Muscle of arm (tissue), 1 donor: ENCODE measurements at regions not wholly inside any gene's neighbourhood (a gene's known extent, or its start where the extent isn't known, plus 50 kb on each side); places are given as distances from the start of the nearest gene placed in this dataset.

Experiments
- DNase-seq: peaks from one replicate; pipeline ENCODE4 v3.0.0-alpha.2; 2013

DNA sequence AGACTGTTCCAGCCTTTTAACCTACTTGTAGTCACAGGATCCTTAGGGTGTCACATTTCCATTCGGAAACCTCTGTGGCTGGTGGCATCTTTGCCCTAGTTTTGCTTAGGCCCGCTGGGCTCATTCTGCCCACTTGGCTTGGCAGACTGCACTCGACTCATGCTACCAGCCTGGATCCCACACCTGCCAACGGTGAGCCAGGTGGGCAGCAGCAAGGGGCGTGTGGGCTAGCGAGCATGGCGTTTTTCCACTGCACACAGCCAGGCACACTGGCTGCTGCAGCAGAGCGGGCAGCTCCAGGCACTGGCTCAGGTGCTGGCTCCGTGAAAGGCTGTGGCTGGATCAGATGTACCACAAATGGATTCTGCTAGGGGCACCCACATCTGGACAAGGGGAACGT lies 838.2 kb downstream of the SLITRK6 start:
- DNase-seq, result no peak

DNA sequence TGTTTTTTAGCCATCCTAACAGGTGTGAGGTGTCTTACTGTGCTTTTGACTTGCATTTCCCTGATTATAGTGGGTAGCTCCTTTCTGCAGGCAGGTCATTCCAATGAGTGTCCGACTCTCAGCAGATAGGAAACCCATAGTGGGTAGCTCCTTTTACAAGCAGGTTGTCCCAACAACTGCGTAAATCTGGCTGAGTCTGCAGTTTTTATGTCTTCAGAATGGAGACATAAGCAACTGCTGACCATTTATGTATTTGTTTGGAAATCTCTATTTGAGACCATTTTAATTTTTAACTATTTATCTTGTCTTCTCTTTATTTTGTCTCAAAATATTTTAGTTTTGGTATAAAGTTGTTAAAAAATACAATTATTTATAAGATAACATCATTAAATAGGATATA lies 839.4 kb downstream of the SLITRK6 start:
- DNase-seq, result no peak

DNA sequence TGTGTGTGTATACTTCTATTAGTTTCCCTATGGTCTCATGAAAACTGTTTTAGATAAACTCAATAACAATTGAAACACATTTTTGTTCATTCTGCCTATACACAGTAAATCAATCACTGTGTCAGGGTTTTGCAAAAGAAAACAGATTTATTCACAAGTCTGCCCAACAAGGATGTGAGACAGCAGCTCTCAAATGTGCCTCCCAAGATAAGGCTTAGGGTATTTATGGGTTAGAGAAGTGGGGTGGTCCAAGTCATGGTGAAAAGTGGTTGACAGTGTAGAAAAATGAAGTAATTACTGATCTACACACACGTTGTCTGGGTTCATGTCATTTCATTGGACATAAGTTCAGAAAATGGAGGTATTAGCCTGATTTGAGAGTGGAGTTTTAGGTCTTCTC lies 844.6 kb downstream of the SLITRK6 start:
- no peak for DNase-seq

DNA sequence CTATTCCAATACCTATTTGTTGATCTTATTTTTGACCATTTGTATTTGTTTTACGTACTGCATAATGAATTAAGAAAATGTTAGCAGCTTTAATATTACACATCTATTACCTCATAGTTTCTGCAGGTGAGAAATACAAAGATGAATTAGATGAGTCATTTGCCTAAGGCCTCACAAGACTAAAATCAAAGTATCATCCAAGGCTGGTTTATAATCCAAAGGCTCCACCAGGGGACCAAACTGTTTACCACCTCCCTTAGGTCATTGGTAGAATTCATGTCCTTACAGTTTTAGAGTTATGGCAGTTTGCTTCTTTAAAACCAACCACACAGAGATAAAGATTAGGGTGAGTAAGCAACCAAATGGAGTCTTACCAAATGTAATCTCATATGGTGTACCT lies 848.1 kb downstream of the SLITRK6 start:
- no peak for DNase-seq

DNA sequence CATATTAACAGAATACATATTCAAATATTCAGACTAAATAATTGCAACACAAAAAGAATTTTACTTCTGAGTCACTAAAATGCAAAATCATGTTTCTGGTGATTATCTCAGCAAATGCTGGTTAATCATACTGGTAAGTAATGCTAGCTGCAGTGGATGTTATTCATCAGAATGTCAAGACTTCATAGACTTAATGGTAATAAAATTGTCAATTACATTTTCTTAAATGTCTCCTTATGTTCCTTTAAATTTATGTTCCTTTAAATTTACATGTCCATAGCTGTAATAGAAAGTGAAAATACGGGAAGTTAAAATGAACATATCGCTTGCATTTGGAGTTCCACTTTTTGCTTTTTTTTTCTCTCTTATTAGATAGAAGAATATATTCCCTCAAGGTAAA lies 853.0 kb downstream of the SLITRK6 start:
- no peak for DNase-seq

DNA sequence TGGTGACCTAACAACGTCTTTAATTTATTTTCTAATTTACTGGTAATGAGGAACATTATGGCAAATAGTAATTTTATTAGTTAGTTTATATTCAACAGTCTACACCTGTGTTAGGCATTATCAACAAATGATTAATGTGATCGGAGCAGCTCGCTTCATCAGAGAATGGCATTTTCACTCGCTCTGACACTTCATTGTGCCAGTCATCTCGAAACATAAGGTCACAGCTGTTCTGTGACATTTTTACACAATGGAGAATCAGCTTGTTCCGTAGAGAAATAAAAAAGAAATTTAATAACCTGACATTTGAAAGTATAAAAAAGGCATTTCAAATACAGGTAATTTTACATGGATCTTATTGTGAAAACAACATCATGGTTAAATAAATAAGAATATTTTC lies 858.4 kb downstream of the SLITRK6 start:
- no peak for DNase-seq

DNA sequence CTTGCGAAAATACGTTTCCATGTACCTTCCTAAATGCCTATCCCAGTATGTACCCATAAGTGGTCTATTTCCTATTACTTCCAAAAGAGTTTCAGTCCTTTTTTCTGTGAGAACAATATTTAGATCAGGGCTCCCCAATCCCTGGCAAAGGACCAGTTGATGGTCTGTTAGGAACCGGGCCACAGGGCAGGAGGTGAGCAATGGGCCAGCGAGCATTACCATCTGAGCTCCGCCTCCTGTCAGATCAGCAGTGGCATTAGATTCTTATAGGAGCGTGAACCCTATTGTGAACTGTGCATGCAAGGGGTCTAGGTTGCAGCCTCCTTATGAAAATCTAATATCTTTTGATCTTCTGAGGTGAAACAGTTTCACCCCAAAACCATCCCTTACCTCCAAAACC lies 859.1 kb downstream of the SLITRK6 start:
- no peak for DNase-seq

DNA sequence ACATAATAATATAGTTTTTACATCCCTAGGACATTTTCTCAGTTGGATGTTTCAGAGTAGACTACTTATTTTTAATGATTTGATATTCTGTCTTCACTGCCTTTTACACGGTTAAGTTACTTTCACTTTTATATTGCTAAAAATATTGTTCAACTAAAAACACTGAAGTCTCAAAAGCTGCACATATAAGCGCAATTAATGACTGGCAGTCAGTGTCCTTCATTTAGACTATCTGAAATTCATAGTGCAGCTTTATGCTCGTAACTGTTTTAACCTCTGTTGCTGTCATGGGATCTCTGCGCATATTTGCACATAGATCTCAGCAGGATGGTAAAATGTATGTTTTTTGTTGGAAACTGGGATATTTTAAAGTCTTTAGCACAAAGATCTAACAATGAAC lies 864.3 kb downstream of the SLITRK6 start:
- no peak for DNase-seq

DNA sequence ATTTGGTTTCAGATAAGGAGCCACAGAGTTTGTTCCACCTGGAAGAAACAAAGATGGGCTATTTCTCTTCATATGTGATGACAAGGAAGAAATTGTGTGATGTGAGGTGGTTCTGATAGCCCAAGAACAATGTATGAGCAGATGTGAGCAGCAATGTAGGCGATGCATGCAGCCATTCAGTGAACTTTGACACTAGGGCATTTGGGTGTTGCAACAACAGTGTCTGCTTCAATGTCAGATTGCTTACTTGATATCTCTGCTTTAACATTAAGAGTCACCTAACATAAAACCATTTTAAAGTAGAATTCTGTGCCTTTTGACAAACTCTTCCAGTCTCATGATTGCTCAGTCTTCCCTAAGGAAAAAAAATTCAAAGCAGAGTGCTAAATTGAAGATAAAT lies 865.4 kb downstream of the SLITRK6 start:
- DNase-seq, result no peak

DNA sequence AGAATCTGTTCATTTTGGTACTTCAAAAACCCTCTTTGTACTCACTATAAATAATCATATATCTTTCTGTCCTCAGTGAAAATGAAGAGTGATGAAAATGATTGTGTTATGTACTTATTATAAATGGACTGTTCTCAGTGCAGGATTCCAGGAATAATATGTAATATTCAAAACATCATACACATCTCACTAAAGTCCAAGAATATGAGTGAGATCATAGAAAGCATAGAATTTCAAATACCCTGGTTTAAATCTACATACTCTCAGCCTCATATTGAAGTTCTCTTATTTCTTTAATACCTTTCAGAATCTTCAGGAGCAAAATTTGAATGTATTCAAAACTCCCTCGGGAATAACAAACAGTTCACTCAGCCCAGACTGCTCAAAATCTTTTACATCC lies 868.0 kb downstream of the SLITRK6 start:
- DNase-seq, result no peak

DNA sequence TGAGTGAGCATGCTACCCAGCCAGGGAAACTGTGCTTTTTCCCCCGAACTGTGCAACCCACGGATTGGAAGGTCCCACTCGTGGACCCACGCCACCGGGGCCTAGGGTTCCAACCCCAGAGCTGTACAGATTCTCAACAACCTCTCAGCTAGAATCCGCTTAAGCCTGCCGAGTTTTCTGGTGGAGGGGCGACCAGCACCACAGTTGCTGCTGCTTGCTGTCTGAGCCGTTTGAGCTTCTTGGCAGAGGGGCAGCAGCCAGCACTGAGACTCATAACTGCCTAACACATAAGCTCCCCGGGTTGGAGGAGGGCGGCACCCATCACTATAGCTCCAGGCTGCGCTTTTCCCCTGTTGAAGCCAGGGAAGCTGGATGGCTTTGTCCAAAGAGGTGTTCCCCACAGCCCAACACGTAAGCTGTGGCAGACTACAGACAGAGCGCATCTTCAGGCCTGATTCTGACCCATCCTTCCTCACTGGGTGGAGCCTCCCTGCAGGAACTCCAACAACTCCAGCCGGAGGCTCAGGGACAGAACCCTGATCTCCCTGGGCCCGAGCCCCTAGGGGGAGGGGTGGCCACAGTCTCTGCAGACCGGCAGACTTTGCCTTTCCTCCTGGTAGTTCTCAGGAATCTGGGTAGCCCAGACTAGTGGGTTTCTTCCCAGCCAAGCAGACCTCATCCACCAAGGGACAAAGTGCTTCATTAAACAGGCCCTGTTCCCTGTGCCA lies 871.6 kb downstream of the SLITRK6 start:
- no peak for DNase-seq

DNA sequence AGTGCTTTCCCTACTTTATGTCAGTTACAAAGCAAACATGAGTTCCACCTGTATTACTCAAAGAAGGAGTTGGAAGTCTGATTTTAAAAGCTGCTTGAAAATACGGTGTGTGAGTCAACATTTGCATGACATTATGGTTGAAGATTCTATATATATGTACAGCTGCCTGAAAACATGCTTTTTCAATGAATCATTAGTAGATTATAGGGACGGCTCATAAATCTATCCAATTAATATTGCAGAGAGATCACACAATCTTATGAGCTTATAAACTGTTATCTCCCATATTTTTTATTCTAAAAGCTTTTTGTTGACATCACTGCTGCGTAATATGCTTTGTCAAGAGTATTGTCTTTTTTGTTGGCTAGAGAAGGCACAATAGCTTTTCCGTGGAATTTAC lies 873.8 kb downstream of the SLITRK6 start:
- DNase-seq, result no peak

DNA sequence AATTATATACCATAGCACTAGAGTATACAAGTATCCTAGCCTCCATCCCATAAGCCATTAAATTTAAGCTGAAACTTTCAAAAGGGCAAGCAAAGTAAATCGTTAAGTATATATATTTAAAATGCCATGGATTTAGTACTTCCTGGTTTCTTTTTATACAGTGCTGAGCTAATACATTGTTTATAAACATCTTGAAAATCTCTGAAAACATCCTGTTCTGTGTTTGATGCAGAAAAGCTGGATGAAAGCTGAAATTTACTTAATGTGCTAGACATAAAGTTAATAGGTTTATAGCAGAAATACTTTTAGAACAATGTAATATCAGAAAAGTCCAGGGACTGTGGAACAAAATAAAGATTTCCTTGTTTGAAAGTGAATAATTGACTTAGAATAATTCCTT lies 875.4 kb downstream of the SLITRK6 start:
- DNase-seq, result no peak

DNA sequence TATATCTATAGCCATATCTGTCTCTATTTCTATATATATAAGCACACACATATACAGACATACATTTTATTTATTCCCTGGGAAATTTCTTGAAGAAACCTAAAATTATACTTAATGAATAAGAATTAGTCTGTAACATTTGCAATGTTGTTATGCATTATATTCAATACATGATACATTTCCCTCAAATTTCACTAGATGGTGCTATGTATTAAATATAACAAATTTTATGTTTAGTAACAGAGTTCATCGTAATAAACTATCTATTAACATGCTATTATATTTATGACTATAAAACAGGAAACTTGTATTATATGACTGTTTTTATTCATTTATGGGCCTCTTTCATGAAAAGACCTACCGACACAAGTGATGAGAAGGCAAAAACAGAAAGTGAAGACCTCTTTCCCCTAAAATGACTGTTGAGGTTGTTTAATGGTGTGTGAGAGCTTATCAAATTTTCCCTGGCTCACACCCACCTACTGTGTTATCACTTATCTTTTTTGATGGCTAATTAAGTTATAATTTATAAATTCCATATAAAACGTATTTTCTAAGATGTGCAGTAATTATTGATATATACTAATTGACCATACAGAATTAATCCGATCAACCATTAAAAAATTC lies 881.9 kb downstream of the SLITRK6 start:
- no peak for DNase-seq

DNA sequence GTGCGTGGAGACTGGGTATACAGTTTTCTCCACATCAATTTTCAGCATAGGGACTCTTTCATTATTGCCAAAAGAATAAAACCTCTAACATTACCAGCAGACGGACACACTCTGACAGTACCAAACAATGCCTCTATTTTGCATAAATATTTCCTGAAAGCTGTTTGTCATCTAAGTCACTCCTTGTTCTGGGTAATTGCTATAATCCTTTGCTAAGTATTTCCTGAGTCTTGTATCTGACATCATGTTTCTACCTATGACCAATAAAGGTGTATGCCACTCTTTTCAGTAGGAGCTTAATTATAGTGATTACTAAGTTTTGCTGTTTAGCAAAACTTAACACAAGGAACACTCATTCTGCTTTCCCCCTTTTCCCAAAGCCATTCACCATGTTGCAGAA lies 886.5 kb downstream of the SLITRK6 start:
- DNase-seq, result no peak

DNA sequence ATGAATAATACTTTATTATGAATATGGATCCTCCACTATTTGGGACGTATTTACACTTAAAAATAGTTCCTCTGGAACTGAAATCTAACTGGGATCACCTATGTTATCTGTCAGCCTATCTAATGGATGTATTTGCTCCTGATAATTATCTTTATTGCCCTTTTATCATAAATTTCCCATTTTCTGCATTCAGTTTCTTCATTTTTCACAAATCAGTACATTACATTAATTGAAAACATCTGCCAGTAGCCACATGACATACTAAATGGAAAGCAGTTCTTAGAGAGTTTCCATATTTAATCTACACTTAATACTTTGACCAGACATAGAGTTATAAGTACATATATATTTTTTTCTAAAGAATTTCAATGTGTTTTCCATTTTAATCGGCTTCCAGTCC lies 888.8 kb downstream of the SLITRK6 start:
- no peak for DNase-seq

DNA sequence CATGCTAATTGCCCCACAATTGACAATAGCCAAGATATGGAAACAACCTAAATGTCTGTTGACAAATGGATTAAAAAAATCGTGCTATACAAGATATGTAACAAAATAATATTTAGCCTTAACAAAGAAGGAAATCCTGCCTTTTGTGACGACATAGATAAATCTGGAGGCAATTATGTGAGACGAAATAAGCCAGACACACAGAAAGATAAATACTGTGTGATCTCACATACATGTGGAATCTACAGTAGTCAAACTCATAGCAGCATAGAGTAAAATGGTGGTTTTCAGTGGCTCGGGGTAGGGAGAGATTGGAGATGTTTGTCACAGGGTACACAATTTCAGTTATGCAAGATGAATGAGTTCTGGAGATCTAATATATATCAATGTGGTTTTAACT lies 895.8 kb downstream of the SLITRK6 start:
- no peak for DNase-seq

DNA sequence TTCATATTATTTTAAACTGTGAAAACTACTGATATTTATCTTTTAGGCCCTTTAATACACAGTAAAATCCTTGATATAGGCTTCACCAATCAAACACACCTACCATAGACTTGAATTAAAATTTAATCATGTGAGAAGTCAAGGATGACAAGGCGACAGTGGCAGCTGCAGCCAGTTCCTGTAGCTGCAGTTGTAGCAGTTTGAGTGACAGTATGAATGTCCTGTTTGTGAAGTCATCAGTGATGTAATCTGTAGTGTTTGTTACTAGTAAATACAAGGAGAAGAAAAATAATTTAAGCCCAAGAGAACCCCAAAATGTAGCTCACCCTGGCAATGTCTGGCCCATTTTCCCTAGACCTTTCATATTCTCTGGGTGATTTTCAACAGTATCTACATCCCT lies 897.0 kb downstream of the SLITRK6 start:
- DNase-seq, result no peak

DNA sequence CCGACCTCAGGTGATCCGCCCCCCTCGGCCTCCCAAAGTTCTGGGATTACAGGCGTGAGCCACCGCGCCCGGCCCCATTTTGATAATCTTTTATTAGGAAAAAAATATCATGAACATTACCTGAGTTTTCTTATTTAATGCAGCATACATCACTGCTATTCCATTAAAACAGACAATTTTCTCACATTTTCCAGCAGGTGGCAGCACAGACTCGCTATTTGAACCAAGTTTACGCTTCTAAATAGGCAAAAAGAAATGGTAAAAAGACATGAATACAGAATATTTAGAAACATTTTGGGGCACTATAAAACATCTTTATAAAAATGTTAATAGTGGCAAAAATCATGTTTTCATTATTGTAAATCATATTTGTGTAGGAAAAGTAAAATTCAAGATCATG lies 903.1 kb downstream of the SLITRK6 start:
- peak; percentile 66 for DNase-seq

DNA sequence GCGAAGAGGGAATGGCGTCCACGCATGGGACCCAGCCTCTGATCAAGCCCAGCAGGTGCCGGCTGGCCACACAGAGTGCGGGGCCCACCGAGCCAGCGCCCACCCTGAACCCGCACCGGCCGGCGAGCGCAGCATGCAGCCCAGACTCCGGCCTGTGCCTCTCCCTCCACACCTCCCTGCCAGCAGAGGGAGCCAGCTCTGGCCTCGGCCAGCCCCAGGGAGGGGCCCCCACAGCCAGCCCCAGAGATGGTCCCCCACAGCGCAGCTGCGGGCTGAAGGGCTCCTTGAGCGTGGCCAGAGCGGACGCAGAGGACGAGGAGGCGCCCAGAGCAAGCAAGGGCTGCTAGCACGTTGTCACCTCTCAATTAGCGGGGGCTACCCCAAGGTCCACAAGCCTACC lies 904.5 kb downstream of the SLITRK6 start:
- no peak for DNase-seq

DNA sequence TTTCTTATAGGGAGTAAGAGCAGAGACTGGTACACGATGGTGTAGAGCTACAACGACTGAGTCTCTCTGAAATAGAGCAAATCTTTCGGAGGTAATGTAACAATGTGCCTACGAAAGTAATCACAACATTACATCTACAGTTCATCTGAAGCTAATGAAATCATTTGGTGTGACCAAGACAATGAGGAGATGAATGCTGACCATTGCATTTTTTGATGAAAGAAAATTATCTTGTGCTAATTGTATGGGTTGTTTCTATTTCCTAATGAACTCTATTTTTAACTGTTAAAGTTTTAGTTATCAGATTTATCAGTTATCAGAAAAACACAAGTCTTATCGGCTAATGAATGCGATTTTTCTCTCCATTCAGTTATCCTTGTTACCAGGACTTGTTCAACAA lies 913.4 kb downstream of the SLITRK6 start:
- DNase-seq, result no peak

DNA sequence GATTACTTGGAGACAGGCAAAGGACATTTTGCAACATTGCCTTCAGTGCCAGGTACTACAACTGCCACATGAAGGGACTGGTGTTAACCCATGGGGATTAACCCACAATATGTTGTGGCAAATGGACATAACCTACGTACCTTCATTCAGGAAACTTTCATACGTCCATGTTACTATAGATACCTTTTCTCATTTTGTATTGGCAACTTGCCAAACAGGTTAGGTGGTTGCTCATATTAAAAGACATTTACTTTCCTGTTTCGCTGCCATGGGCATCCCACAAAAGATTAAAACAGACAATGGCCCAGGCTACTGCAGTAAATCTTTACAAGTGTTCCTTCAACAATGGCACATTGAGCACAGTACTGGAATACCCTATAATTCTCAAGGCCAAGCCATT lies 925.3 kb downstream of the SLITRK6 start:
- DNase-seq, result no peak

DNA sequence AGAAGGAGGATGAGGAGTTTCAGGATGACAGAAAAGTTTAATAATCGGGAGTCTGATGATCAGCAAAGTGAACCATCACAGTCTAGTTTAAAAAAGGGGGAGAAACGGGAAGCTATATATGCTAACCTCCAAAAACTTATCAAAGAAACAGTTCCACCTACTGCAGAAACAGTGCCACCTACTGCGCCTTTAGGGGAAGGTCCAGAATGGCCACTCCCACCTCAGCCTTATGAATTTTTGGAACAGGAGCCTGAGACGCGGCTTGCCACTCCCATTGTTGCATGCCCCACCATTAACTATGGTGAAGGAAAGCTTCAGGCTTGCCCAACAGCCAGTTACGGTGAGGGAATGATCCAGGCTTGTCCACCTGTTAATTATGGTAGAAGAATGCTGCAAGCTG lies 929.0 kb downstream of the SLITRK6 start:
- no peak for DNase-seq

DNA sequence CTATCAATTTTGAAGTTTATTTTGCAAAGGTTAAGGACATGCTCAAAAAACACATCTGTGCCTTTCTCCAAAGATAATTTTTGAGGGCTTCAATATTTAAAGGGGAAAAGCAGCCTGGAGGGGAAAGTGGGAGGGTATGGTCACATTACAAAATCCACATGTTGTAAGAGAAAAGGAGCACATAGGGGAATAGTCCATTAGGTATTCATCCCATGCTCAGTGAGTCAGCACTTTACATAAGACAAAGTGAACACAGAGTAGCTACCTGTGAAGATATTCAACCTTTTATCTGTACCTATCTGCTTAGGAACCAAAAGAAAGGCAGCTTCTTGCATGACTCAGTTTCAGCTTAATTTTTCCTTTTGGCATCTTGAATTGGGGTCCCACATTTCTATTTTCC lies 932.0 kb downstream of the SLITRK6 start:
- no peak for DNase-seq
